Activated T-cell treated with anti-CD3 and anti-CD28 coated beads for 4 hours (primary cell): ENCODE measurements at regions not wholly inside any gene's neighbourhood (a gene's known extent, or its start where the extent isn't known, plus 50 kb on each side); places are given as distances from the start of the nearest gene placed in this dataset.
A peak's percentile ranks its signal among the peaks of the same experiment; 100 is the strongest.

Experiments used
- DNase-seq: peaks from one replicate; pipeline ENCODE4 v3.0.0-alpha.2; 2020

DNA sequence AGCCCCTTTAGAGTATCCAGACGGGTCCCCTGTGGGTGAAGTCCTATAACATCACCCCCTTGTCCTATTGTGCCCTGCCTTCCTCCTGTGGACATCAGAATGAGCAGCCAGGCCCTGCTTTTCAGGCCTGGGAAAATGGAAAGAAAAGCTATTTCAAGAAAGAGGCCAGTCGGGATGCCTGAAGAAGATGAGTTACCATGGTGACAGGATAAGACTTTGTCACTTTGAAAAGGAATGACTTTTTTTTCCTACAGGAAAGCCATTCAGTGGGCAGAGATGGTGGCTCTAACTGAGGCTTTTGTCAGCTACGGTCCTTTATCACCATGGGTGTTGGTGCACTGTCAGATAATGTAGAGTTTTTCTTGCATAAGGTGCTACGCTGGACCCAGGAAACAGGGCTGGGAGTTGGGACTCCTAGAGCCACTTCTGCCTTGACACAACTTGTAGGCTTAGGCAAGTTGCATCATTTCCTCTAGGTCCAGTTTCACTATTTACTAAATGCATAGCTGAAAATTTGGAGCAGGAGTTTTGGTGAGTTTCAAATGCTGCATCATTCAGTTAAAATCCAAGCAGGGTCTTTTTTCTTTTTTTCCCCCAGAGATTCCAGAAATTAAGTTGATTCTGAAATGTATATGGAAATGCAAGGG is 179.0 kb upstream of the ADRA1D start:
- DNase-seq, result no peak

DNA sequence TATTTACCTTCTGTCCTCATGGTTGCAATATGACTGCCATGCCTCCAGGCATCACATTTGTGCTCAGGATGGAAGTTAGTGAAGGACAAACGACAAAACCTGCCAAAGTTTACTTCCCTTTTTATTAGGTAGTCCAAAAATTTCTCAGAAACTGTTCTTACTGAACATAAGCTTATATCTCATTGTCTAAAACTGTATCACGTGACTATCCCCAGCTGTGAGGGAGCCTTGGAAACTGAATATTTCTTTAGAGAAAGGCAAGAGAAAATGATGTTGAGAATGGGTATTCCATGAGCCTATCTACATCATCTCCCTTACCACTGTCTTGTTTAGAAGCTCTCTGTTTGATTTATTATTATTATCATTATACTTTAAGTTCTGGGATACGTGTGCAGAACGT is 169.1 kb upstream of the ADRA1D start:
- DNase-seq, result no peak

DNA sequence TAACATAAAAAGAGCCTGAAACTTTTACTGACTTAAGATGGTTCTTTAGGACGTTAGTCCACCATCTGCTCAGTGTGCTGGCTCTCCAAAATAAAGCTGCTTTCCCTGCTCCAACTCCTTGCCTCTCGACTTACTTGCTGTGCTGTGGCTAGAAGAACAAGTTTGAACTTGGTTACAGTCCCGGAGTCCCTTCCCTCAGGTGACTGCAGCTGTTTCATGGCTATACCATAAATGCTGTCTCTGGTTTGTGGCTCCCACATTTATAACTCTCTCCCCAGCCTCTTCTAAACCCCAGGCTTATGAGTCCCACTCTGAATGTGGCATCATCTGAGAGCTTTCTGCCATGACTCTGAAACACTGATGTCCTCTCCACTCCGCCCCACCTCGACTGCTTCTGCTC is 166.2 kb upstream of the ADRA1D start:
- DNase-seq, result no peak

DNA sequence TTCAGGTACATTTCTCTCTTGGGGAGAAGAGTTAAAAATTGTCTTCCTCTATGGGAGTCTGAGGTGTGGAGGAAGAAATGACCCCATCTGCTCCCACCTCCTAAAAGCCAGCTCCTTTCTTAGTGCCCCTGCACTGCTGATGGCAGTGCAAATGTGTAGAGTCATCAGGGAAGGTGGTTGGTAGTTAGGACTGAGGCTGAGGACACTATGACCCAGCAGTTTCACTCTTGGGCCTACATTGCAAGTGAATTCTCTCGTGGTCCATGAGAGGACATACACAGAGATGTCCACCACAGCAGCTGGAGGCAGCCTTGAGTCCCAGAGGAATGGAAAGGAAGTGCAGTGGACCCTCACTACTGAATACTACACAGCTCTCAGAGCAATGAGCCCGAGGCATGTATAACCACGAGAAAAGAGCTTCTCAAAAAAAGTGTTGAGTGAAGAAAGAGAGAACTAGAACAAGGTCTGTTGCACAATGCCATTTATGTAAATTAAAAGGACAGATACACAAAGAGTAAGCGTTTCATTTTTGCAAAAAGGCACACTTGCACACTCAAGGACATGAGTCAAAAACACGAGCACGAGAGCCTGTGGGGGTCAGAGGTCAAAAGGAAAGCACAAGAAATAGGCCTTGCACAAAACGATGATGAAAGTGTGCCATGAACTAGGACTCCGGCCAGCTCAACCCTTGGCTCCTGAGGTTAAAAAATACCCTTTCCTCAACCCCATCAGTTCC is 164.4 kb upstream of the ADRA1D start:
- no peak for DNase-seq

DNA sequence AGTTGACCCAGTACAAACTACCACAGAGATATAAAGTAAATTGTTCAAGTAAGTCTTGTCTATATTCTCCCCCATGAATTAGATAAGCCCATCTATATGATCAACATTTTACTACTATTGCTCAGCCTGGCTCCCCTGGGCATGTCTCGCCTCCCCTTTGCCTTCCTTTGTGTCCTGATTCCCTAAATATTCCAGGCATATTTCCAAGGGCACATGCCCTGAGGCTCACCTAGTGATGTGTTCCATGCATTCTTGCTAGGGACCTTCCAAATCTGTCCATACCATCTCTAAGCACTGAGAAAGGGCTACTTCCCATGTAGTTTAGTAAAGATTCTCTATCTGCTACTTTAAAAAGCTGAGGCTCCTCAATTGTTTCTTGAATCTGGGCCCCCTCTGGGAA is 163.1 kb upstream of the ADRA1D start:
- no peak for DNase-seq

DNA sequence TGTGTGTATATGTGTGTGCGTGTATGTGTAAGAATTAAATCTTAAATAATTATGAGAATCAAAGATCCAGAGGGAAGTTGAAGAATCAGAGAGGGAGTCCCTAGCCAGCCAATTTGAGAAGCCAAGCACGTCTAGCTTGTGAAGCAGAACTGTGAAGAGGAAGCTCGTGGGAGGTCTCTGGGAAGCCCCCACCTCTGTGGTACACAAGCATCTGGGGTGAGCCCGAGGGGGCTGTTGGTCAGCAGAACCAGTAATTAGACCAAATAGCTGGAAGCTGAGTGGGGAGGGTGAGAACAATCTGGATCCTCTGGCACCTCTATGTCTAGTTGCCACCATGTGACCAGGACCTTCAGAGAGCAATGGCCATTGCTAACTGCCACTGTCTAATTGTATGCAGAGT is 162.7 kb upstream of the ADRA1D start:
- DNase-seq, result no peak

DNA sequence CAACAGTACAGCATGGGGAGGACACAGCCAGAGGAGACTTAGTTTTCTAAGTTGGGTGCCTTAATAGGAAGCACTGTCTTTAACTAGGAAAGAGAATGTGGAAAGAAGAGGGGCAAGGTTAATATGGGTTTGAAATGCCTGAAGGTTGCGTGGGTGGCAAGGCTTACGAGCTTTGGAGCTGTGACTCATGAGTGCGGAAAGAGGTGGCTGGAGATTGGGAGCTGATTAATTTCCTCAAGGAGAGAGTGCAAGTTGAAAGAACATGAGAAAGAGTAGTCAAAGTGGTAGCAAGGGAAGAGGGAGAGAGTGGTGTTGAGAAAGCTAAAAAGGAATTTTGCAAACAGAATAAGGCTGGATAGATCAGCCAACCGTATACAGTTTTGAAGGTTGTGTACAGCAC is 157.5 kb upstream of the ADRA1D start:
- DNase-seq, result no peak

DNA sequence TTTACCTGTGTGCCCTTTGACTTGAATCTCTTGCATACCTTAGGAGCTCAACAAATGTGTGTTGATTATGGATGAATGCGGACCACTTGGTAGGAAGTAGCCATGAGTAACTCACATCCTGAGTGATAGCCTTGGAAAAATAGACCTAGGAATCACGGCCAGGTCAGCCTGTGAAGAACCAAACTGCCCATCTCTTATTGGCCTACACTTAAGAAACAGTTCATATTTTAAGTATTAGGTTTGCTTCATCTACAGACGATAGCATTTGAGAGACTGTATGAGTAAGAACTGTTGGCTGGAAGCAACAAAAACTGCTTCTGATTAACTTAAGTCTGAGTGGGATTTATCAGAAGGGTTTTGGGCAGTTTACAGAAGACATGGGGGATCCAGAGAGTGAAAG is 152.5 kb upstream of the ADRA1D start:
- no peak for DNase-seq

DNA sequence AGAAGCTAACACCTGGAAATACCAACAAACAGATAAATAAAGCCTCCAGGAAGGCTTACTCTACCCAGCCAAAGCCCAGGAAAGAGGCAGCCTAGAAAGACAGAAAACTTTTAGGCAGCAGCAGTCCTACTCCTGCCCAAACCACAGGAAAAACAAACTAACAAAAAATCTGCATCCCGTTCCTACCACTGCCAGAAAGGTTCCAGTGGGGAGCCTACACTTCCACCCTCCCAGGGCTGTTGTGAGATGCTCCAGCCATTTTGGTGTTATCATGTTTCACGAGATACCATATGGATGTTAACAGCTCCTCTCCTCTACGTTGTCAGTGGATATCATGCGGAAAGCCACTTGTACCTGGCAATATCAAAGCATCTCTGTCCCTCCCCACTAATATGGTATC is 135.9 kb upstream of the ADRA1D start:
- DNase-seq, result no peak

DNA sequence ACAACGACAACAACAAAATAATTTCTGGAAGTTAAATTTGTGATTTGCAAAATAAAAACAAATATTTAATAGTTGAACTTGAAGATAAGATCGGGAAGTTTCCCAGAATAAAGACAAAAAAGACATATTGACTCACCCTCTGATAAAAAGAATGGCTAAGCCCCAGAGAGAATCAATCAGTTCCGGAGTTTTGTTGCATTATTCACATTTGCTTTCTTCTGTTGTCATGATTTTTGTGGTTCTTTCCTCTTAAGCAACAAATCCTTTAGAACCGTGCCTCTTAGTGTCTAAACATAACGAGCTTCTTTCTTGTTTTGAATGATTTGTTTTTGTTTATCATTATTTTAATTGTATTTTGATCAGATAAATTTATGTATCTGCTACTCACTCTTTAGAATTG is 134.9 kb upstream of the ADRA1D start:
- no peak for DNase-seq

DNA sequence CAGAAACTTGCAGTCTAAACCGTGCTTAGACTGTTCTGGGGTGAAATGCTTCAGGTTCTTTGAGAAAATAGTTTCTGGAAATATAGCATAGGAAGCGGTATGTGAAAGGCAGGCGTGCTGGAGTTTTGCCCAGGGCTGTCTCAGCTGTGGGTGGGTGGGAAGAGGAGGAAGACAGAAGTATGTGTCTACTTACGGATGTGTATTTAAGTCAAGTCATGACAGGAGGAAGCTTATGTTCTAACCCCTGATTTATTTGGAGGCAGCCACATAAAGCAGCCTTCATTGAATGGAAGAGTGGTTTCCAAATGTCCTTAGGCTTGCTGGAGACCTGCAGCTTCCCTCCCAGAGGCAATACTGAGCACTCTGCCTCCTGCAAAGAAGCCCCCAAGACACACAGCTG is 126.8 kb upstream of the ADRA1D start:
- DNase-seq, result no peak

DNA sequence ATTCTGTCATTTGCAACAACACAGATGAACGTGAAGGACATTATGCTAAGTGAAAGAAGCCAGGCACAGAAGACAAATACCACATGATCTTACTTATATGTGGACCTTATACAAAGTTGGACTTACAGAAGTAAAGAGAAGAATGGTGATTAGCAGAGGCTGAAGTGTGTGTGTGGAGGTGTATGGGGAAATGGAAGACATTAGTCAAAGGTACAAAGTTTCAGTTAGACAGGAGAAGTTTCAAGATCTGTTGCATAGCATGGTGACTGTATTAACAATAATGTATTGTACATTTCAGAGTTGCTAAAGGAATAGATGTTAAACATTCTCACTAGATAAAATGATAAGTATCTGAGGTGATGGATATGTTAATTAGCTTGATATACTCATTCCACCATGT is 124.4 kb upstream of the ADRA1D start:
- DNase-seq, result no peak

DNA sequence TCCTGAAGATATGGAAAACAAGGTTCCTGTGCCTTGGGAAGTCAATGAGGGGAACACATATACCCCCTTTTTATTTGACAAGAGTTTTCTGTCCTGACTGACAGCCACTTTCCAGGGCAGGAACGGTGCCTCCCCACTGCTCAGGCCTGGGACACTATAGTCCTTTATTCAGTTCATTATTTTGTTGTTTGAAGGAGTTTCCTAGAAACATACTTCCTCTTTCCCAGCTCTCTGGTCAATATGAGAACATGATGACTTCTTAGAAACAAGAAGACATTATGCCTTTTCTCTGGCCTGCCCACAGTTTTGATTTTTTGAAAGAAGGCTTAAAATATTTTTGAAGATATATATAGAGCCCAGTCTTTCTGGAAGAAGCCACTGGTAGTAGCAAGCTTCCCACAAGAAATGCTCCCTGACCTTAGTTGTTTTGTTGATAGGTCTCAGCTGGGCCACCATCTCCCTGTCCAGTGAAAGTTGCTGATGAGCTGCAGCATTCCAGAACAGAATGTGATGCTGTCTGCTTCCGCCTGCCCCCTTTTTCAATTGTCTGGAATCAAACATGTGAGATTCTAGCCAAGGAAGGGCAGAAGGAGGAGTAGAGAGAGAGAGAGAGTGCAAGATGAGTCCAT is 122.7 kb upstream of the ADRA1D start:
- no peak for DNase-seq

DNA sequence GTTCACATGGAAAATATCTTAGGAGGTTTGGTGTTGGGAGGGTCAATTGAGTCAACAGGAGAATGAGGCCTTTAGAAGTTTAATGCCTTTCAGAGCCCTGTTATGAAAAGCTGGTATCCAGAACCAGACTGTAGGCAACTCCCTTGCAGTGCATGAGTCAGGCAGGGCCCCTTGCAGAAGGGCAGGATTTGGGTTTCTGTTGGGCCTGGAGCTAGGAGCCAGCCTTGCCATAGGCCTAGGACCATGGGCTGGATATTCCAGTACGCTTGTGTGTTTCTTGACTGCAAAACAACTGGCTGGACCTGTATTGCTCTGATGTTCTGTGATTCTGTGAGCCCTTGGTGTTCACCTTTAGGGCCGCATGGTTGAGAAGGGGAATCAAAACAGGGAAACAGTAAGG is 121.8 kb upstream of the ADRA1D start:
- DNase-seq, result no peak

DNA sequence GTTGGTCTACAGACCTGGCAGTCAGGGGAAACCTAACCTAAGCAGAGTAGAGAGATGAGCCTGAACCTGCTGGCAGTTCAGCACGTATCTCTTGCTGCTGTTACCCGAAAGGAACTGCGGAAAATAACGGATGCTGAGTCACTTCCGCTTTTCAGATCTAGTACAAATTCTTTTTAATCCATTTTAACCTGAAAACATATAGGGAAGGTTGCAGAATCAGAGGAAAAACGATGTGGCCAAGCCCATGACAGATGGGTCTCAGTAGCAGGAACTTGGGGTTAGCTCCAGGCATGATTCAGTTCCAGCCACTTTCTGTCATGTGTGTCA is 120.7 kb upstream of the ADRA1D start:
- DNase-seq, result peak; percentile 9

DNA sequence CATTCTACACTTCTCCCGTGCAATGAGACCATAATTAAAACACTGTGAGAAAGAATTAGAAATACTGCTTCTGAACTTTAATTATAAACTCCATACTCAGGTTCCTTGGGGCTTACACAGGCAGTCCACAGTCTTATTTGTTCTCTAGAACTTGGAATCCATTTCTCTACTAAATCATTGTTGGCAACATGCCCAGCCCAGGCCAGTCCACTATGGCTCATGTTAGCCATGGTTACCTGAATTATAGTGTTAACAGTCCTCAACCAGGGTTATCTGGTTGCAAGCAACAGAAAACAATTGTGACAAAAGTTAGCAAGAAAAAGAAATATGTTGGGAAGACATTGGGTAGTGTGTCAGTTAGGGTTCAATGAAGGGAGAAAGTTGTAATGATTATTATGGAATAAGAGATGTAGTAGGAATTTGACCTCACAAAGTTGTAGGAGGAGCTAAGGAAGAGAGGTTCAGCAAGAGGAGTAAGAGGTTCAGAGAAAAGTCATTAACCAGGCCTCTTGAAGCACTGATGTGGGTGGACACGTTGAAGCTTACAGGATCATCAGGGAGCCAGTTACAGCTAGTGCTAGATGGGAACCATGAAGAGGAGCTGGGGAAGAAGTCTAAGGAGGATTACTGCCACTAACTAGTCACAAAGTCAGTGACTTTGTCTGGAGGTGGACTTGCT is 120.2 kb upstream of the ADRA1D start:
- DNase-seq, result no peak

DNA sequence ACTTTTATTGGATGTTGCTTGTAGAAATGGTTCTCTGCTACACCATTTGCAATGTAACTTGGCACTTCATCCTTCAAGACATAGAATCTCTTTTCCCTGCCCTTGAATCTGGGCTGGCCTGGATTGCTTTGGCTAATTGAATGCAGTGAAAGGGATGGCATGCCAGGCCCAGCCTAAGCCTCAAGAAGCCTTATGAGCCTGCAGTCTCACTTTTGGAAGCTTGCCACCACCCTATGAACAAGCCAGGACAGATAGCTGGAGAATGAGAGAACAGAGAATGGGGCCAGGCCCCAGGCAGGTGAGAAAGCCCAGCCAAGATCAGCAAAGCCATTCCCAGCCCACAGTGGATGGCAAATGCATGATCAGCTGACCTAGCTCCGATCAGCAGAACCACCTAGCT is 117.0 kb upstream of the ADRA1D start:
- no peak for DNase-seq

DNA sequence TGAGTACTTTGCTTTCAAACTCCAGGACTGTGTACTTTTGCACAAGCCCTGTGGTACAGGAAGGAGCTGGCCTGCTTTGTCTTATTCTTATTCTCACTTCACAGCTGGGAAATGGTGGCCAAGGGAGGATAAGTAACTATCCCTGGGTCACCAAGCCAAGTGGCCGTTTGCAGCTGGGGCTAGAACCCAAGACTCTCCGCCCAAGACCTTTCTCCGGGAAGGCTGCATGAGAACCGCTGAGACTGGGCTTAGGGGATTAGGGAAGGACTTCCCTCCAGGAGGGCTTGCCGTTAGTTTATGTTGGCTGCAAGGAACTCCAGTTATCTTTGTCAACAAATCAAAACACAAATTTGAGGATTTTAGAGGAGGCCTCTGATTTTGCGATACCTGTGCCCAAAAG is 109.5 kb upstream of the ADRA1D start:
- DNase-seq, result no peak

DNA sequence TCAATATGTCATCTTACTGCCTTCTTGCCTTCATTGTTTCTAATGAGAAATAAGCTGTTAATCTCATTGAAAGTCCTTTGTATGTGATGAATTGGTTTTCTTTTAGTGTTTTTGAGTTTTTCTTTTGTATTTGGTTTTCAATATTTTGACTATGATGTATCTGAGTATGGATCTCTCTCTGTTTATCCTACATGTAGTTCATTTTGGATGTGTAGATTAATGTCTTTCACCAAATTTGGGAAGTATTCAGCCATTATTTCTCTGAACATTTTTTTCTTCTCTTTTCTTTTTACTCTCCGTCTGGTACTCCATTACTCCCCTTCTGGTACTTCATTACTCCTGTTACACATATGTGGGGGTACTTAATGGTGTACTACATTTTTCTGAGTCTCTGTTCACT is 103.3 kb upstream of the ADRA1D start:
- no peak for DNase-seq

DNA sequence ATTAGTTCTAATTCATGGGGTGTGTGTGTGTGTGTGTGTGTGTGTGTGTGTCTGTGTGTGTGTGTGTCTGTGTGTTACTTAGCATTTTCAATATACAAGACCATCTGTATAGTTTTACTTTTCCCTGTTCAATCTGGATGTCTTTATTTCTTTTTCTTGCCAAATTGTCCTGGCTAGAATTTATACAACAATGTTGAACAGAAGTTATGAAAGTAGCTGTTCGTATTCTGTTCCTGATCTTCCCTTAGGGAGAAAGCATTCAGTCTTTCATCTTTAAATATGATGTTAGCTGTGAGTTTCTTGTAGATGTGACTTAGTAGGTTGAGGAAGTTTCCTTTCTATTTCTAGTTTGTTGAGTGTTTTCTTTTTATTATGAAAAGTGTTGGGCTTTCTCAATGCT is 101.0 kb upstream of the ADRA1D start:
- no peak for DNase-seq

DNA sequence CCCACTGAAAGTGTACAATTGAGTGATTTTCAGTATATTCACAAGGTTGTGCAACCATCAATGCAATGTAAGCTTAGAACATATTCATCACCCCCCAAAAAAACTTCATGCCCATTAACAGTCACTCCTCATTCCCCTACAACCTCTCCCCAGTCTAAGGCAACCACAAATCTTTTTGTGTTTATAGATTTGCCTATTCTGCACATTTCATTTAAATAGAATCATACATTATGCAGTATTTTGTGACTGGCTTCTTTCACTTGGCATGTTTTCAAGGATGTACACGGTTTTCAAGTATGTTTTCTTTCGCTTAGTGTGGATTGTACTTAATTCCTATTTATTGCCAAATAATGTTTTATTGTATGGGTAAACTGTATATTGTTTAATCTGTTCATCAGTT is 95.6 kb upstream of the ADRA1D start:
- DNase-seq, result no peak

DNA sequence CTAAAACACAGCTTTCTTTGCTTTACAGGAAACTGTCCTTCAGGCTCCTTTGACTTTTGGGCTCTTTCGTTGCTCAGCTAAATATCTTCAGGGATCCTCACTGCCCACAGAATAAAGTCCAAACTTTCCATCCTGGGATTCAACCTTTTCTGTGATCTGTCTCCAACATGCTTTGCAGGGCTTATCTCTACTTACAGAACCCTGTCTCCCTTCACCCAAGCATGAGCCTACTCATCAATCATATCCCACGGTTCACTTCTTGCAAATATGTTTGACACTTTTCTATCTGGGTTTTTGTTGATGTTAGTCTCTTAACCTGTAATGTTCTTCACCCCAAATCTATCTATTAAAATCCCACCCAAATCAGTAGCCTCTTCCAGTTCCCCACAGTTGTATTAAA is 93.5 kb upstream of the ADRA1D start:
- no peak for DNase-seq

DNA sequence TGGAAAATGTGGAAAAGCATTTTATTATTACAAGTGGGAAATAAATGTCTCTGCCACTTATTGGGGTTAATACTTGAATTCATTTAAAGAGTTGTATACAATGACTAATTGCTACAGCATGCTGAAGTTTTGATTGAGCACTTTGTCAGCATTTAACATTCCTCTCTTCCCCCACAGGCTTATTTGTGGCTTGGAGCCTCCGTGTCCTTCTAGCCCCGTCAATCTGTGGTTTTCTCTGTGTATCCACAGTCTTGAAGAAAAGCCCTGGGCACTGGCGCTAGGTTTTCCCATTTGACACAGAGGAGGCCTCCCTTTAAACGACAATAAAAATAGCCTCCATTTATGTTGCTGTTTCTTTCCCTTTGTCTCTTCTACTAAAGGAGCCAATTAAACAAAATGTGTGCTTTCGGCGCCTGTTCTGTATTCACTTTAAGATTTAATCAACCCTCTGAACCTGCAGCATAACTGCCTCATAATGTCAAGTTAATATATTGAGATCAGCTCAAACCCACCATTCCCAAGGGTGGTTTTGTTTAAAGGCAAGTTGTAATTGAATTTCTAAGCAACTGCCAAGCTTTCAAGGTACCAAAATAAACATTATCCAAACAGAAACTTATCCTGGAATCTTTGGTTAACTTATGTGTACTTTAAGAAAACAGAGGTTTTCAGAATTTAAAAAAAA is 92.9 kb upstream of the ADRA1D start:
- DNase-seq, result no peak

DNA sequence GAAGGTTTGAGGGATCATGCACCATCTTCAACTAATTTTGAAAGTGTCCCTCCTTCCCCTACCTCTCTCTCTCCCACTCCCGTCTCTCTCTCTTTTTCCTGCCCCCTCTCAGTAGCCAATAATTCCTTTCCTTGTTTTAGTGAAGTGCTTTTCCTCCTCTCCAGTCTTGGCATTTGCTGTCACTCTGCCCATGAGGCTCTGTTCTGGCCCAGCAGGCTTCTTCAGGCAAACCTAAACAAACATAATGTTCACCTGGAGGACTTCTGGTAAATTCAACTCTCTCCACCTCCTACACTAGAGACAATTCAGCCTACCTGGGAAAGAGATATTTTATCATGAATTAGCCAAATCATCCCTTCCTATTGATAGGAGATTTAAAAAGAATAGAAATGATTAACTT is 86.6 kb upstream of the ADRA1D start:
- no peak for DNase-seq
